Gastroesophageal sphincter (tissue), 3 donors: ENCODE measurements at regions not wholly inside any gene's neighbourhood (a gene's known extent, or its start where the extent isn't known, plus 50 kb on each side); places are given as distances from the start of the nearest gene placed in this dataset.

ENCODE experiments used
- POLR2AphosphoS5 ChIP-seq: sonication (generic); formaldehyde crosslinking; IDR thresholded peaks from one replicate; pipeline ENCODE4 v1.6.1; 2017; ENCODE audit warnings: antibody characterized with exemption
- TF ChIP-seq, protein P1 (sequence below), 4 experiments: fragments of 200-600 bp in 2 of 4; fragments of 450-650 bp in 2 of 4; sonication (generic) in 1 of 4; IDR thresholded peaks; one replicate each; pipeline ENCODE4 v1.5.1; 2017 to 2019; ENCODE audit warnings: antibody characterized with exemption in 4 of 4, mild to moderate bottlenecking in 2 of 4, moderate library complexity in 2 of 4

DNA sequence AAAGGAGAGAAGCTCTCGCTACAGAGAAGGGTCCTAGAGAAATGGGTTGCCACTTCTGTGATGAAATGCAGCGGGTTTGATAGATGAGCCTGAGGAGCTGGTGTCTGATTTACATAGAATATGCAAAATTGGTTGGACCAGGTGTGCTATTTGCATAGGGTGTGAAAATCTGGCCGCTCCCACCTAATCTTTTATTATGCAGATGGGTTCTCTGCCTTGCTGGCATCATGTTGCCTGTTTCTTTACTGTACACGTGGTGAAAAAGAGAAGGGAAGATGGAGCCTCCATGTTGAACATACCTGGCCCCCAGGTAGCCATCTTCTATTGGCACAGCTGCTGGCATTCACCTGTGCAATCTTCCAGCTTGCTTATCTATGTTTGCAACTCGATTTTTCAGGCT is 212.2 kb downstream of the ANKRD7 start:
- TF ChIP-seq, protein P1, sequence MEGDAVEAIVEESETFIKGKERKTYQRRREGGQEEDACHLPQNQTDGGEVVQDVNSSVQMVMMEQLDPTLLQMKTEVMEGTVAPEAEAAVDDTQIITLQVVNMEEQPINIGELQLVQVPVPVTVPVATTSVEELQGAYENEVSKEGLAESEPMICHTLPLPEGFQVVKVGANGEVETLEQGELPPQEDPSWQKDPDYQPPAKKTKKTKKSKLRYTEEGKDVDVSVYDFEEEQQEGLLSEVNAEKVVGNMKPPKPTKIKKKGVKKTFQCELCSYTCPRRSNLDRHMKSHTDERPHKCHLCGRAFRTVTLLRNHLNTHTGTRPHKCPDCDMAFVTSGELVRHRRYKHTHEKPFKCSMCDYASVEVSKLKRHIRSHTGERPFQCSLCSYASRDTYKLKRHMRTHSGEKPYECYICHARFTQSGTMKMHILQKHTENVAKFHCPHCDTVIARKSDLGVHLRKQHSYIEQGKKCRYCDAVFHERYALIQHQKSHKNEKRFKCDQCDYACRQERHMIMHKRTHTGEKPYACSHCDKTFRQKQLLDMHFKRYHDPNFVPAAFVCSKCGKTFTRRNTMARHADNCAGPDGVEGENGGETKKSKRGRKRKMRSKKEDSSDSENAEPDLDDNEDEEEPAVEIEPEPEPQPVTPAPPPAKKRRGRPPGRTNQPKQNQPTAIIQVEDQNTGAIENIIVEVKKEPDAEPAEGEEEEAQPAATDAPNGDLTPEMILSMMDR (IDR thresholded peaks at IDR 0.05): no peak
- no peak for TF ChIP-seq POLR2AphosphoS5
